ENCODE measurements at regions not wholly inside any gene's neighbourhood (a gene's known extent, or its start where the extent isn't known, plus 50 kb on each side); places are given as distances from the start of the nearest gene placed in this dataset.
A peak's percentile ranks its signal among the peaks of the same experiment; 100 is the strongest.

DNA sequence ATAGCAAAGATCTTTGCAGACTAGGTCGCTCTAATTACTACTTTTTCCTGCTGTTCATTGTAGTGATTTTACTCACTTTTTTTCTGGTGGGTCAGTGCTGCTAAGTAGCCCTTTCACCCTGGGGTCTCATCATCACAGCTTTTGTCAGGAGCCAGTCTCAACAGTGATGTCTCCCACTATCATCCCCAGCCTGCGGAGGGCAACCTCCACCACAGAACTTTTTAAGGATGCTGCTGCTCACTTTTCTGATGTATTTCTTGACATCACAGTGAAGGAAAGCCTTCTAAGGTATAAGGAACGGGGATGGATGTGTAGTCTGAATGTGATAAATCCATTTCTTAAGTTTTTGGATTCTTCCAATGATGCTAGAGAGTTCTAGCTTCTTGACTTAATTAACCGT lies 242.5 kb upstream of the RIOK2 start:
- TF ChIP-seq TEAD4 (CRISPR knock-in tag; IDR thresholded peaks at IDR 0.05) = no peak
- TF ChIP-seq SMAD4 (CRISPR knock-in tag; IDR thresholded peaks at IDR 0.05) = no peak
- 0 out of 2 replicates have a peak, but pooled peaks have one; percentile 17 for TF ChIP-seq CTCF (IDR thresholded peaks at IDR 0.05)
- TF ChIP-seq, protein P1, sequence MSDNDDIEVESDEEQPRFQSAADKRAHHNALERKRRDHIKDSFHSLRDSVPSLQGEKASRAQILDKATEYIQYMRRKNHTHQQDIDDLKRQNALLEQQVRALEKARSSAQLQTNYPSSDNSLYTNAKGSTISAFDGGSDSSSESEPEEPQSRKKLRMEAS (CRISPR knock-in tag; IDR thresholded peaks at IDR 0.05) = no peak
- no peak for TF ChIP-seq ZNF232 (CRISPR knock-in tag; IDR thresholded peaks at IDR 0.05)
- TF ChIP-seq, protein P2, sequence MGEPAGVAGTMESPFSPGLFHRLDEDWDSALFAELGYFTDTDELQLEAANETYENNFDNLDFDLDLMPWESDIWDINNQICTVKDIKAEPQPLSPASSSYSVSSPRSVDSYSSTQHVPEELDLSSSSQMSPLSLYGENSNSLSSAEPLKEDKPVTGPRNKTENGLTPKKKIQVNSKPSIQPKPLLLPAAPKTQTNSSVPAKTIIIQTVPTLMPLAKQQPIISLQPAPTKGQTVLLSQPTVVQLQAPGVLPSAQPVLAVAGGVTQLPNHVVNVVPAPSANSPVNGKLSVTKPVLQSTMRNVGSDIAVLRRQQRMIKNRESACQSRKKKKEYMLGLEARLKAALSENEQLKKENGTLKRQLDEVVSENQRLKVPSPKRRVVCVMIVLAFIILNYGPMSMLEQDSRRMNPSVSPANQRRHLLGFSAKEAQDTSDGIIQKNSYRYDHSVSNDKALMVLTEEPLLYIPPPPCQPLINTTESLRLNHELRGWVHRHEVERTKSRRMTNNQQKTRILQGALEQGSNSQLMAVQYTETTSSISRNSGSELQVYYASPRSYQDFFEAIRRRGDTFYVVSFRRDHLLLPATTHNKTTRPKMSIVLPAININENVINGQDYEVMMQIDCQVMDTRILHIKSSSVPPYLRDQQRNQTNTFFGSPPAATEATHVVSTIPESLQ (CRISPR knock-in tag; IDR thresholded peaks at IDR 0.05) = no peak
- TF ChIP-seq ATF2 (CRISPR knock-in tag; IDR thresholded peaks at IDR 0.05; ENCODE audit: borderline replicate concordance, low read depth) = no peak

All from WTC11 (cell line).